Psoas muscle (tissue), 7 donors: ENCODE measurements at regions not wholly inside any gene's neighbourhood (a gene's known extent, or its start where the extent isn't known, plus 50 kb on each side); places are given as distances from the start of the nearest gene placed in this dataset.

Experiments used
- ATAC-seq, 4 donors: fragments of 200-7000 bp; cut with Tn5 transposase; one replicate each; pipeline ENCODE4 v1.9.1; 2020; ENCODE audit warnings: moderate library complexity in 3 of 4, mild to moderate bottlenecking in 2 of 4
- DNase-seq, 2 donors: peaks; one replicate each; pipeline ENCODE4 v3.0.0-alpha.2; 2020
- H3K27ac ChIP-seq: fragments of 200-600 bp; one replicate; pipeline ENCODE4 v1.8.0; 2022
- H3K27me3 ChIP-seq, 3 donors: fragments of 200-600 bp in 1 of 3; one replicate each; pipeline versions ENCODE4 v1.6.1 to v1.8.0; 2013 to 2022; ENCODE audit warnings: low read length in 2 of 3, mild to moderate bottlenecking in 2 of 3, moderate library complexity in 1 of 3; ENCODE audit not compliant: insufficient read depth in 3 of 3
- H3K36me3 ChIP-seq, 2 donors: fragments of 200-600 bp in 1 of 2; one replicate each; pipeline versions ENCODE4 v1.6.1 to v1.8.0; 2013 to 2022; ENCODE audit warnings: low read depth in 1 of 2, mild to moderate bottlenecking in 1 of 2, moderate library complexity in 1 of 2; ENCODE audit not compliant: insufficient read depth in 1 of 2
- H3K4me1 ChIP-seq: fragments of 200-600 bp; one replicate; pipeline ENCODE4 v1.8.0; 2022
- H3K4me3 ChIP-seq: fragments of 200-600 bp; one replicate; pipeline ENCODE4 v1.8.0; 2022; ENCODE audit warnings: mild to moderate bottlenecking
- H3K9me3 ChIP-seq: fragments of 200-600 bp; one replicate; pipeline ENCODE4 v1.8.0; 2022
- WGBS, 3 donors: extraction: QIAGEN DNeasy Blood & Tissue Kit; methylation state at CpG; one replicate each; pipeline versions ENCODE4 v1.1.6 to v1.1.7; 2013; 5-methylcytosine and 5-hydroxymethylcytosine counted together
- intact Hi-C, 2 donors: fragments of 100-400 bp; cut with DNase I; formaldehyde crosslinking; loops; one replicate each; pipeline versions ENCODE4 v1.11.0 to v1.14.2; 2022
- TF ChIP-seq, protein P1 (sequence below): fragments of 200-600 bp; IDR thresholded peaks from one replicate; pipeline ENCODE4 v1.8.0; 2022; ENCODE audit warnings: antibody characterized with exemption
- donor health status: healthy with polysubstance abuse.
- donor health status: DM: no; HTN: no; CAD: no; lungs with moderate emphysema.
- donor health status: Bipolar disorder and iron deficiency.
- donor health status: healthy.
- donor health status: DM: yes; HTN: yes; CAD: no.
- donor health status: DM: no; HTN: no; CAD: no.
- donor health status: DM: yes; HTN: yes; CAD: no.

DNA sequence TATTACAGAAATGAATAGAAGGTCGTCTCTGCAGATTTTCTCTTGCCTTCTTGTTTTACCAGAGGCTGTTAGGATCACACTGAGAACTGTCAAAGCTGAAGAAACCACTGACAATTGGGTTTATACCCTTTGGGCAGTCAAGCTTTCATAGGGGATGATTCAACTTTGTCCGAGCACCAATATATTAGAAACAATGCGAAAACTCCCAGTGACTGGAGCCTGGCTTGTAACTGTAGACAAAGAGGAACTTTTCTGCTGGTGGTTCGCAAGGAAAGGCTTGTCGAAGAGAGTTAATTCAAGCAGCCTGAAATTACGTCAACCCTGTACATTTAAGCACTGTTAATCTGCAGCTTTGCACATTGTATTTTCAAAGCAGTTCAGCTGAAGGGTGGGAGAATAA, 193.2 kb upstream of the ZNF385D start:
- Histone ChIP-seq H3K27ac (no peak overlapping the region), H3K4me3 (no peak overlapping the region), H3K9me3 (no peaks in the 10 kb centered on the region), H3K4me1 (peaks cover 6% of the 10 kb centered on the region), H3K36me3 (no peaks in the 10 kb centered on the region), H3K27me3 (no peaks in the 10 kb centered on the region)
- intact Hi-C loops: no loop called here
- DNase-seq (no peak), ATAC-seq (no peak)
- 60 to 68% (median 62%) methylated on average over 6 of the region's 6 CpGs for WGBS, 3 donors
- TF ChIP-seq, protein P1, sequence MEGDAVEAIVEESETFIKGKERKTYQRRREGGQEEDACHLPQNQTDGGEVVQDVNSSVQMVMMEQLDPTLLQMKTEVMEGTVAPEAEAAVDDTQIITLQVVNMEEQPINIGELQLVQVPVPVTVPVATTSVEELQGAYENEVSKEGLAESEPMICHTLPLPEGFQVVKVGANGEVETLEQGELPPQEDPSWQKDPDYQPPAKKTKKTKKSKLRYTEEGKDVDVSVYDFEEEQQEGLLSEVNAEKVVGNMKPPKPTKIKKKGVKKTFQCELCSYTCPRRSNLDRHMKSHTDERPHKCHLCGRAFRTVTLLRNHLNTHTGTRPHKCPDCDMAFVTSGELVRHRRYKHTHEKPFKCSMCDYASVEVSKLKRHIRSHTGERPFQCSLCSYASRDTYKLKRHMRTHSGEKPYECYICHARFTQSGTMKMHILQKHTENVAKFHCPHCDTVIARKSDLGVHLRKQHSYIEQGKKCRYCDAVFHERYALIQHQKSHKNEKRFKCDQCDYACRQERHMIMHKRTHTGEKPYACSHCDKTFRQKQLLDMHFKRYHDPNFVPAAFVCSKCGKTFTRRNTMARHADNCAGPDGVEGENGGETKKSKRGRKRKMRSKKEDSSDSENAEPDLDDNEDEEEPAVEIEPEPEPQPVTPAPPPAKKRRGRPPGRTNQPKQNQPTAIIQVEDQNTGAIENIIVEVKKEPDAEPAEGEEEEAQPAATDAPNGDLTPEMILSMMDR: no peak

DNA sequence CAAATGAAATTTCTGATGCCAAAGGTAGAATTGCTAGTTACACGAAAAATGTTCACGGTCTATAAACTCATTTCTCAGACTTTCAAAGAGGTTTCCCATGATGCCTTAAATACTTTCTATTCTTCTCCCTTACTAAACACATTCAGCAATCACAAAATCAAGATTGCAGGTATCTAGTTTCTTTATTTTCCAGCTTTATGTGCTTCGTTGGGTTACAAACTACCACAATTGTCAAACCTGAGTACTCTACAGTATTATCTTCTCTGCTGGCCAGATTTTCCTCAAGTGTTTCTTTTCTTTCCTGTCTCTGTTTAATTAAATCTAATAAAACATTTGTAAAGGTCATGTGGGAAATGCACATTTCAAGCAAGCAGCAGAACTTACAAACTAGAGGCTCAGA, 201.8 kb upstream of the ZNF385D start:
- DNase-seq (no peak), ATAC-seq (no peak)
- no peaks in the 10 kb centered on the region for H3K4me1 ChIP-seq
- H3K27ac ChIP-seq: no peak overlapping the region
- H3K4me3 ChIP-seq: no peak overlapping the region
- TF ChIP-seq, protein P1: no peak
- intact Hi-C loops: no loop called here
- 78 to 89% (median 79%) methylated on average over 3 of the region's 3 CpGs for WGBS, 3 donors
- no peaks in the 10 kb centered on the region for H3K9me3 ChIP-seq
- no peaks in the 10 kb centered on the region for H3K36me3 ChIP-seq
- H3K27me3 ChIP-seq: no peaks in the 10 kb centered on the region

DNA sequence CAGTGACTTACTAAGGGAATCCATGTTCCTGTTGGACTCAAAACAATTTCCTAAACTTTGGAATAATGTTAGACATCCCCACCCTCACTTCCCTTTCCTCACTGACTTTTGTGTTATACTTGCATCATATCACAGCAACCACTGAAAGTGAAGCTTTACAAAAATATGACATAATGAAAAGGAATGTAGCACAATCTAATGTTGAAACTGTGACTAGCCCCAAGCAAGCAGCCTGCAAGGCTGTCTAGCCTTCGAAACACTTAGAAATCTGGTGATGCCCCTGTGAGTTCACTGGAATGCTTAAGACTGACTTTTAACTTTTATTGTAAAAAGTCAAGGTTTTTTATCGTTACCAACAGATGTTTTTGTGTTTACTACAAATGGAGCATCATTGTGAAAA, 203.7 kb upstream of the ZNF385D start:
- H3K4me3 ChIP-seq: no peak overlapping the region
- 83 to 88% (median 83%) methylated on average over 2 of the region's 2 CpGs for WGBS, 3 donors
- H3K27me3 ChIP-seq: no peaks in the 10 kb centered on the region
- H3K27ac ChIP-seq: no peak overlapping the region
- TF ChIP-seq, protein P1: no peak
- no peaks in the 10 kb centered on the region for H3K9me3 ChIP-seq
- H3K4me1 ChIP-seq: no peaks in the 10 kb centered on the region
- no peak for DNase-seq
- H3K36me3 ChIP-seq: no peaks in the 10 kb centered on the region
- no peak for ATAC-seq
- intact Hi-C loops: no loop called here

DNA sequence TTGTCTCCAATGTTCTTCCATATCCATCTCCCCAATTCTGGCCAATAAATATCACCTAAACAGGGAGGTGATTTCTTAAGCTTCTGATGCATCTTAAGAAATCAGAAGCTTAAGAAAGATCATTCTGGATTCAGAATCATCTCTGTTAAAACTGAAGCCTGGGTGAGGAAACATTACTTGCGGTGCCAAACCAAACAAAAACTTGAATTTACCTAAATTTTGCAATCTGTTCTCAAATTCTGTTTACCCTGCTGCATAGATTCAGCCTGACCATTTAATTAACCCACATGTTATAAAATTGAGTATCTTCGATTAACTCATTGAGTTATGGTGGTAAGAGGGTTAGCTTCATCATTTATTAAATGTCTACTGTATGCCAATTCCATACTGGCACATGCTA, 204.4 kb upstream of the ZNF385D start:
- no peak overlapping the region for H3K4me3 ChIP-seq
- 91 to 96% (median 95%) methylated on average over 2 of the region's 2 CpGs for WGBS, 3 donors
- H3K4me1 ChIP-seq: no peaks in the 10 kb centered on the region
- no peak for DNase-seq
- intact Hi-C loops: no loop called here
- no peak overlapping the region for H3K27ac ChIP-seq
- TF ChIP-seq, protein P1: no peak
- no peaks in the 10 kb centered on the region for H3K27me3 ChIP-seq
- no peak for ATAC-seq
- H3K36me3 ChIP-seq: no peaks in the 10 kb centered on the region
- H3K9me3 ChIP-seq: no peaks in the 10 kb centered on the region

DNA sequence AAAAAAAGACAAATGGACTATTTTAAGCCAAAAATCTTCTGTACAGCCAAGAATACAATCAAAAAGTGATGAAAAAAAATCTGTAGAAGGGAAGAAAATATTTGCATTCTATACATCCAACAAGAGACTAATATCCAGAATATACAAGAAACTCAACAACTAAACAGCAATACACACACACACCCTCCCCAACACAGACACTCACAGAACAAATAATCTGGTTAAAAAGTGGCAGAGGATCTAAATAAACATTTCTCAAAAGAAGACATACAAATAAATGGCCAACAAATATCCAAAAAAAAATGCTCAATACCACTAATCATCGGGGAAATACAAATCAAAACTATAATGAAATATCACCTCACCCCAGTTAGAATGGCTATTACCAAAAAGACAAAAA, 209.0 kb upstream of the ZNF385D start:
- H3K4me1 ChIP-seq: no peaks in the 10 kb centered on the region
- H3K4me3 ChIP-seq: no peak overlapping the region
- H3K9me3 ChIP-seq: no peaks in the 10 kb centered on the region
- no peaks in the 10 kb centered on the region for H3K36me3 ChIP-seq
- ATAC-seq: no peak
- no peaks in the 10 kb centered on the region for H3K27me3 ChIP-seq
- DNase-seq: no peak
- intact Hi-C loops: no loop called here
- TF ChIP-seq, protein P1: no peak
- H3K27ac ChIP-seq: no peak overlapping the region
- WGBS, 3 donors: 52 to 88% (median 87%) methylated on average over 1 of the region's 1 CpG
